ENCODE measurements at regions not wholly inside any gene's neighbourhood (a gene's known extent, or its start where the extent isn't known, plus 50 kb on each side); places are given as distances from the start of the nearest gene placed in this dataset.

DNA sequence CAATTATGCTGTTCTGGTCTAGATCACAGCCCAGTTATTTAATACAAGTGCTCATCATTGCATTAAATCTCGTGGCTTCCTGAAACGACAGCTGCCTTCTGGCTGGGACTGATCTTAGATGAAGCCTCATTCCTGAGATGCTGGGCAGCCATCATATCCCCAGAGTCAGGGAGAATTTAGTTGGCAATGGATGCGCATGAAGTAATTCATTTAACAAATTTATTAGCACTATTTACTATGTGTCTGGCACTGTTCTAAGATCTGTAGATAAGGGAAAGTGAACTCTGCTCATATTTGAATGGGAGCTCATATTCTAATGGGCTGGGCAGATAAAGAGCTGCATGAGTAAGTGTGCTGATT, 244.7 kb downstream of the KCNS3 start:
- no peak overlapping the region for H3K4me3 ChIP-seq (replicated peaks in 1 of 3; ENCODE audit: insufficient read depth in 1 of 3, low read depth in 1 of 3, low read length in 3 of 3)
- H3K4me1 ChIP-seq (ENCODE audit: control insufficient read depth, extremely low read depth, insufficient read depth, low read length): no peaks in the 10 kb centered on the region
- H3K27me3 ChIP-seq (ENCODE audit: control insufficient read depth in 2 of 2, insufficient read depth in 2 of 2, low read length in 2 of 2): no peaks in the 10 kb centered on the region
- H3K36me3 ChIP-seq (ENCODE audit: control insufficient read depth in 2 of 2, extremely low read depth in 1 of 2, insufficient read depth in 2 of 2, low read length in 2 of 2): no peaks in the 10 kb centered on the region
- POLR2A ChIA-PET: no interaction called here
- dilution Hi-C loops (cut with MboI; ENCODE audit: extremely low pct_ligation_motif_present, low sequenced_read_pairs): no loop called here
- H3K9me1 ChIP-seq (replicated peaks; ENCODE audit: control insufficient read depth, extremely low read depth, insufficient read depth, low read length): no peaks in the 10 kb centered on the region
- no peaks in the 10 kb centered on the region for H4K20me1 ChIP-seq (replicated peaks; ENCODE audit: control insufficient read depth, extremely low read depth, insufficient read depth, low read length)
- intact Hi-C loops (cut with micrococcal nuclease): no loop called here
- H3K79me2 ChIP-seq (ENCODE audit: control insufficient read depth, insufficient read depth, low read length): no peaks in the 10 kb centered on the region
- H3K27ac ChIP-seq (ENCODE audit: insufficient read depth, low read depth, low read length): no peak overlapping the region
- no peak overlapping the region for H3K9ac ChIP-seq (replicated peaks; ENCODE audit: extremely low read depth, insufficient read depth, low read length)
- FAIRE-seq: no peak
- BruUV-seq (replicated peaks): no TSS peak
- CTCF ChIA-PET: interaction anchor here (1.0 kb wide), 1 partner anchor 55 kb away, joined by 3 read pairs; no protein-coding TSS in a partner anchor
- DNase-seq (ENCODE audit: low read depth, low spot score): no peak
- H2AFZ ChIP-seq (ENCODE audit: low read depth, low read length): no peak overlapping the region
- no peaks in the 10 kb centered on the region for H3K9me3 ChIP-seq (replicated peaks; ENCODE audit: control insufficient read depth, insufficient read depth, low read length)
- H3K4me2 ChIP-seq (ENCODE audit: insufficient read depth, low read length): no peak overlapping the region
- TF ChIP-seq FOS (IDR thresholded peaks at IDR 0.05; ENCODE audit: borderline replicate concordance, insufficient read depth, low read length) (no peak), GATA2 (IDR thresholded peaks at IDR 0.05; ENCODE audit: insufficient read depth, insufficient read length, low read depth, low read length) (no peak), POLR2A (IDR thresholded peaks at IDR 0.05; ENCODE audit: low read depth, low read length) (no peak), MYC (IDR thresholded peaks at IDR 0.05; ENCODE audit: low read depth, low read length) (no peak)
- TF ChIP-seq, protein P1, sequence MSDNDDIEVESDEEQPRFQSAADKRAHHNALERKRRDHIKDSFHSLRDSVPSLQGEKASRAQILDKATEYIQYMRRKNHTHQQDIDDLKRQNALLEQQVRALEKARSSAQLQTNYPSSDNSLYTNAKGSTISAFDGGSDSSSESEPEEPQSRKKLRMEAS (IDR thresholded peaks at IDR 0.05; ENCODE audit: insufficient read depth, insufficient read length): no peak

DNA sequence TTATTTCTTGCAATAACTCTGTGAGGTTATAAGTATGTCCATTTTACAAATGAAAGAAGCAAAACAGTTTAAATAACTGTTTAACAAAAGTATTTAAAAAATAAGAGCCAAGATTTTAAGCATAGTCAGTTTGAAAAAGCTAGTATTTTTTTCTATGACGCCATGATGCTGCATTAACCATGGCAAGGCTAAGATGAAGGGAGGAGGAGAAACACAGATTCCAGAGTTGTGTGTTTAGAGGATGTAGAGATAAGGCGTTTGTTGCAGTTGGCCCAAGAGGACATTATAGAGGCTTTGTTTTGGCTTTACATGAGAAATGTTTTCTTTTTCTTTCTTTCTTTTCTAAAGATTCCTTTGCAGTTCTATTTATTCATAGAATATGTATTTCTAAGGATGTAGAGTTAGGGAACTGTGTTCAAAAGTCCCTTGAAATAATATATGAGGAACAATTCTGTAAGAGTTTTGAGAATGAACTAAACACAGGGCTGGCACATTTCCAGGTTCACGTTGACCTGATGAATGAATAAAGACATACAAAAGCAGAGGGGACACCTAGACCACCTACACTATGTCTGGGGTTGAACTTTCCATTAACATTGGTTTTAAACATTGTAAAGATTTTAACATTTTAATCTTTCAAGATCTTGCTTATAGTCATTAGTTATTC, 244.2 kb downstream of the KCNS3 start:
- Histone ChIP-seq H3K27me3 (ENCODE audit: control insufficient read depth in 2 of 2, insufficient read depth in 2 of 2, low read length in 2 of 2) (no peaks in the 10 kb centered on the region), H3K9me1 (replicated peaks; ENCODE audit: control insufficient read depth, extremely low read depth, insufficient read depth, low read length) (no peaks in the 10 kb centered on the region), H3K36me3 (ENCODE audit: control insufficient read depth in 2 of 2, extremely low read depth in 1 of 2, insufficient read depth in 2 of 2, low read length in 2 of 2) (no peaks in the 10 kb centered on the region), H2AFZ (ENCODE audit: low read depth, low read length) (no peak overlapping the region), H3K79me2 (ENCODE audit: control insufficient read depth, insufficient read depth, low read length) (no peaks in the 10 kb centered on the region), H4K20me1 (replicated peaks; ENCODE audit: control insufficient read depth, extremely low read depth, insufficient read depth, low read length) (no peaks in the 10 kb centered on the region), H3K9ac (replicated peaks; ENCODE audit: extremely low read depth, insufficient read depth, low read length) (no peak overlapping the region), H3K4me1 (ENCODE audit: control insufficient read depth, extremely low read depth, insufficient read depth, low read length) (no peaks in the 10 kb centered on the region), H3K9me3 (replicated peaks; ENCODE audit: control insufficient read depth, insufficient read depth, low read length) (no peaks in the 10 kb centered on the region), H3K27ac (ENCODE audit: insufficient read depth, low read depth, low read length) (no peak overlapping the region), H3K4me2 (ENCODE audit: insufficient read depth, low read length) (no peak overlapping the region), H3K4me3 (replicated peaks in 1 of 3; ENCODE audit: insufficient read depth in 1 of 3, low read depth in 1 of 3, low read length in 3 of 3) (no peak overlapping the region)
- DNase-seq (ENCODE audit: low read depth, low spot score) (no peak), FAIRE-seq (no peak)
- dilution Hi-C loops (cut with MboI; ENCODE audit: extremely low pct_ligation_motif_present, low sequenced_read_pairs) (no loop called here), intact Hi-C loops (cut with micrococcal nuclease) (no loop called here)
- BruUV-seq (replicated peaks): no TSS peak
- ChIA-PET CTCF (no interaction called here), POLR2A (no interaction called here)
- TF ChIP-seq FOS (IDR thresholded peaks at IDR 0.05; ENCODE audit: borderline replicate concordance, insufficient read depth, low read length): no peak
- no peak for TF ChIP-seq GATA2 (IDR thresholded peaks at IDR 0.05; ENCODE audit: insufficient read depth, insufficient read length, low read depth, low read length)
- TF ChIP-seq, protein P2, sequence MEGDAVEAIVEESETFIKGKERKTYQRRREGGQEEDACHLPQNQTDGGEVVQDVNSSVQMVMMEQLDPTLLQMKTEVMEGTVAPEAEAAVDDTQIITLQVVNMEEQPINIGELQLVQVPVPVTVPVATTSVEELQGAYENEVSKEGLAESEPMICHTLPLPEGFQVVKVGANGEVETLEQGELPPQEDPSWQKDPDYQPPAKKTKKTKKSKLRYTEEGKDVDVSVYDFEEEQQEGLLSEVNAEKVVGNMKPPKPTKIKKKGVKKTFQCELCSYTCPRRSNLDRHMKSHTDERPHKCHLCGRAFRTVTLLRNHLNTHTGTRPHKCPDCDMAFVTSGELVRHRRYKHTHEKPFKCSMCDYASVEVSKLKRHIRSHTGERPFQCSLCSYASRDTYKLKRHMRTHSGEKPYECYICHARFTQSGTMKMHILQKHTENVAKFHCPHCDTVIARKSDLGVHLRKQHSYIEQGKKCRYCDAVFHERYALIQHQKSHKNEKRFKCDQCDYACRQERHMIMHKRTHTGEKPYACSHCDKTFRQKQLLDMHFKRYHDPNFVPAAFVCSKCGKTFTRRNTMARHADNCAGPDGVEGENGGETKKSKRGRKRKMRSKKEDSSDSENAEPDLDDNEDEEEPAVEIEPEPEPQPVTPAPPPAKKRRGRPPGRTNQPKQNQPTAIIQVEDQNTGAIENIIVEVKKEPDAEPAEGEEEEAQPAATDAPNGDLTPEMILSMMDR (IDR thresholded peaks at IDR 0.05; ENCODE audit: extremely low read depth in 1 of 2, insufficient read depth in 1 of 2, low read depth in 1 of 2, low read length in 2 of 2): no peak
- TF ChIP-seq, protein P1 (IDR thresholded peaks at IDR 0.05; ENCODE audit: insufficient read depth, insufficient read length): no peak
- TF ChIP-seq EZH2 (IDR thresholded peaks at IDR 0.05; ENCODE audit: borderline replicate concordance, low read depth, low read length, severe bottlenecking): no peak
- no peak for TF ChIP-seq POLR2AphosphoS5 (IDR thresholded peaks at IDR 0.05; ENCODE audit: insufficient read depth, low read depth, low read length)
- no peak for TF ChIP-seq POLR2A (IDR thresholded peaks at IDR 0.05; ENCODE audit: low read depth, low read length)
- TF ChIP-seq JUN (IDR thresholded peaks at IDR 0.05; ENCODE audit: borderline replicate concordance, insufficient read depth, insufficient read length, low read depth): no peak

Measured in endothelial cell of umbilical vein (primary cell).